CD4-positive, alpha-beta T cell treated with Interleukin-21 for 1 hour (primary cell): ENCODE measurements at regions not wholly inside any gene's neighbourhood (a gene's known extent, or its start where the extent isn't known, plus 50 kb on each side); places are given as distances from the start of the nearest gene placed in this dataset.

Source experiments
- DNase-seq: peaks from one replicate; pipeline ENCODE4 v3.0.0-alpha.2; 2020

- no peak for DNase-seq
These were observed 894.1 kb downstream of the SLC4A3 start for GRCh38 chr2:220521551-220521950.

GRCh38 chr2:220528180-220528675, 900.8 kb downstream of the SLC4A3 start:
- DNase-seq, result no peak

- DNase-seq, result no peak
These were observed 903.8 kb downstream of the SLC4A3 start for GRCh38 chr2:220531216-220531615.

DNA sequence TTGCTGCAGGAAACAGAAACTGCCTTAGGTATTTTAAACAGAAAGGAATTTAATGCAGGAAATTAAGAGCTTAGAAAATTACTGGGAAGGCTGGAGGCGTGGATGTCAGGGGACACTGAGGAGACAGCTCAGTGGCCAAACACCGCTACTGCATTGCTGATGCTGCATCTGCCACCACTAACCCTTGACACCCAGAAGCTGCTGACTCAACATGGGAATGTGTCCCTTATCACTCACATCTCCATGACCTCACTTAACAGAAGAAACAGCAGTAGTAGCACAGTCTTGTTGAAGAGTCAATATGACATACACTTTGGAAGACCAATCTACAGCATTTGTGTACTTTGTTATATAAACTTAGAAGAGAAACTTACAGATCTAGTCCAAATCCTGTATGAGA, 906.1 kb downstream of the SLC4A3 start:
- no peak for DNase-seq

- no peak for DNase-seq
These were observed 912.1 kb downstream of the SLC4A3 start for GRCh38 chr2:220539481-220539880.

DNA sequence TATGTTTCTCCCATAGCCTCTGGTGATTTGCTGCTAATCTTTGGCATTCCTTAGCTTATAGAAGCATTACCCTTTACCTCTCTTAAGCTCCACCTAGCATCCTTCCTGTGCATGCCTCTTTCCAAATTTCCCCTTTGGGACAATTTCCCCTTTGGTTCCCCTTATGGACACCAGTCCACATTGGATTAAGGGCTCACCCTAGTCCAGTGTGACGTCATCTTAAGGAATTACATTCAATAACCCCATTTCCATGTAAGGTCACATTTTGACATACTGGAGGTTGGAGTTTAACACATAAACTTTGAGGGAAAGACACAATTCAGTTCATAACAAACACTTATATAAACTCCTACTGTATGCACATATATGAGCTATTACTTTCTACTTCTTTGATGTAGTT, 916.6 kb downstream of the SLC4A3 start:
- no peak for DNase-seq

DNA sequence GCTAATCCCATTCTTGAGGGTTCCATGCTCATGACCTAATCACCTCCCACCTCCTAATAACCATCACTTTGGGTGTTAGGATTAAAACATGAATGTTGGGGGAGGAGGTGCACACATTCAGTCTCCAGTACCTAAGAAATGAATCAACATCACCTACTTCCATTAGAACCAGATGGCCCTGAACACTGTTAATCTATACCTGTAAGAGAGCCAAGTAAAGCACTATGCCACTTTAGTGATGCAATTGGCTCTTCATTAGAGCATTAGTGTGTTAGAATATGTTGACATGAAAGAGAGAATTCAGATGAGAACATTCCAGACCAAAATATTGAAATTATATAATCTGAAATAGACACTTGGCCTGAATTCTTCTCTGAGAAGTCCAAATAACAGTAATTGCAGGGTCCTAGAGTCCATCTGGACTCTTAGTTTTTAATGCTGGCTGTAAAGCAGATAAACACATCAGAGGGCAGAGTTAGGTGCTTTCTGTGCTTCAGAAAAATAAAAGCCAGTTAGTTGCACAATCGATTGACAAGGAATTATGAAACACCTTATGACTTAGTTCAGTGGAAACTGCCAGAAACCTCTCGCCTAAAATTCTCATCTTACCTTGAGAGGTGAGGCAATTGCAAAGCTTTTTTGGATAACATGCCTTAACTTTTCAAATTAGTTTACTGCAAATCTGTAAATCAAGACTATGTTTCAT, 923.7 kb downstream of the SLC4A3 start:
- DNase-seq, result no peak

DNA sequence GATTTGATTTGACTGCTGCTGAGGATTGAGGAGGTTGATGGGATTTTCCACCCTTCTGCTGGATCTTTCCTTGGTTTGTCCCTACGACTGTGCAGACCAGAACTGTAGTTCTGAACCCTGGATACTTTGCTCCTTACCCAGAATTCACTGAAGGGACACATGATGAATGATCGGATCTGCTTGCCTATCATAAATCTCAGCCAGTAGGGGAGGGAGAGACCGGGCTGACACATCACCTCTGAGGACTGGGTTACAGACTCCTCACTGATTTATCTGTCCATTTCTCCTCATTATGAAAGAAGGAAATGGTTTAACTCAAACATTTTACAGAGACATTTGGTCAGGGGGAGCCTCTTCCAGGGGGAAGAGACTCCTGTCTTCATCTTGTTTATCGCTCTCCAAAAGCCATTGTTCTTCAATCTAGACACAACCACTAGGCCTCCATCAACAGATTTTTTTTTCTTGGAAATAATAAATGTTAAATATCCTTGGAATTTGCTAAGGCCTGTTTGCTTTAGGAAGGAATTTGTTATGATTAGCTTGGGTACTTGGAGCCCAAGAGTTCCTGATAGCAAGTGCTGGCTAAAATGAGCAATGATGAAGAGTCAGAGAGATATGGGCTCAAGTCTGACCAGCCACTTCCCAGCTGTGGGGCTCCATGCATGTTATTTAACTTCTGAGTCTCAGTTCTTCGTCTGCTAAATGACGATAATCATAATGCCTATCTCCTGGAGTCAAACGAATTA, 925.5 kb downstream of the SLC4A3 start:
- DNase-seq, result no peak

DNA sequence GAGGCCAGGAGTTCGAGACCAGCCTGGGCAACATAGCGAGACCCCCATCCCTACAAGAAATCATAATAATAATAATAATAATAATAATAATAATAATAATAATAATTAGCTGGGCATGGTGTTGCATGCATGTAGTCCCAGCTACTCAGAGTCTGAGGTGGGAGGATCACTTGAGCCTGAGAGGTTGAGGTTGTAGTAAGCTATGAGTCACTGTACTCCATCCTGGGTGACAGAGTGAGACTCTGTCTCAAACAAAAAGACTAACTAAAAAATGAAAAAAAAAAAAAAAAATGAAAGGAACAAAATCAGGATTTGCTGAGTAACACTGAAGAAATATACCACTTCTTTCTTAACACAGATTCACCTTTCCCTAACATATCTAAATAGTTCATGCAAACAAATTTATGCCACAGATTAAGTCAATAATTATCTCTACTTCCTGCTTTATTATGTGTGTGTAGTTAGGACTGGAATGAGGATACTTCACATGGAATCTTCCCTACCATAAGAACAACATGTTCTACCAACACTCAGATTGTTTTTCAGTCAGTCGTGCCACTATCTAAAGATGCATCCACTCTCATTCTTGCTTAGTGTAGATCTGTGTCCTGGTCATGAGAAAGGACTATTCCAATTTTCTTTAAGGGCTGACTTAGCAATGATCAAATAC, 928.7 kb downstream of the SLC4A3 start:
- no peak for DNase-seq

GRCh38 chr2:220556658-220557057, 929.2 kb downstream of the SLC4A3 start:
- no peak for DNase-seq

DNA sequence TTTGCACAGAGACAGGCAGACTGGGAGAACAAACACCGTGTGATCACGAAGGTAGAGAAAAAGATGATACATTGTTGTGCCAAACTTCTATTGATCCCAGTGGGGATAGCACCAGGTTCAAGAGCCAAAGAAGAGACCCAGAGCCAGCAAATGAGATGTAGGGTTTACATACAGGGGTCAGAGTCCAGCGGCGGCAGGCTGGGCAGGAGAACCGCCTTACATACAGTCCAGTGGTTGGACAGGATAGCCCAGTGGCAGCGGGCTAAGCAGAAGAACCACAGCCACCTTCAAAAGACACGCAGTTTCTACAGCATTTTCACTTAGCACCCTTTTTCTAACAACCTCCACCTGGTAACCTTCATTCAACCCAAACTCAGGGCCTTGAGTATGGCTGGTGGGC, 932.8 kb downstream of the SLC4A3 start:
- DNase-seq, result no peak

DNA sequence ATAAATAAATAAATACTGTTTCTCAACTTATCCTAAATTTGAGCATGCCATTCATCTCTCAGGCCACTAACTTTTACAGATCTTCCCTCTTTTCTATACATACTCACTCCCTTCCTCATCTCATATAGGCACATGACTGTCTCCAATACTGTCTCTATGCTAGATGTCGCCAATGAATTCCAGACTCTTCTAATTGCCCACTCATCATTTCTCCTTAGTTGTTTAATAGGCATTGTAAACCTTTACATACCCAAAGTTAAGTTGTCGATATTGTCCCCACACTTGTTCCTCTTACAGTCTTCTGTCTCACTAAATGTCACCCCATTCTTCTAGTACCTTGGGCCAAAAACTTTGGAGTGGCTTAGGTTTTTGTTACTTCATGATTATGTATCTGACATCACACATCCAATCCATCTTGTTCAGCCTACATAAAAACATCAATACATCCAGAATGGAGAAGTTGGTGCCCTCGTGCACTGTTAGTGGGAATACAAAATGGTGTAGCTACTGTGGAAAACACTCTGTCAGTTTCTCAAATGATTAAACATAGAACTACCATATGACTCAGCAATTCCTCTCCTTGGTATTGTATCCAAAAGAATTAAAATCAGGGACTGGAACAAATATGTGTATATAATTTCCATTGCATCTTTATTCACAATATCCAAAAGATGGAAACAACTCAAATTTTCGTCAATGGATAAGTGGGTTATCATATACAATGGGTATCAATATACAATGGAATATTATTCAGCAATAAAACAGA, 935.1 kb downstream of the SLC4A3 start:
- no peak for DNase-seq

- DNase-seq, result no peak
These were observed 940.9 kb downstream of the SLC4A3 start for GRCh38 chr2:220568296-220568695.

DNA sequence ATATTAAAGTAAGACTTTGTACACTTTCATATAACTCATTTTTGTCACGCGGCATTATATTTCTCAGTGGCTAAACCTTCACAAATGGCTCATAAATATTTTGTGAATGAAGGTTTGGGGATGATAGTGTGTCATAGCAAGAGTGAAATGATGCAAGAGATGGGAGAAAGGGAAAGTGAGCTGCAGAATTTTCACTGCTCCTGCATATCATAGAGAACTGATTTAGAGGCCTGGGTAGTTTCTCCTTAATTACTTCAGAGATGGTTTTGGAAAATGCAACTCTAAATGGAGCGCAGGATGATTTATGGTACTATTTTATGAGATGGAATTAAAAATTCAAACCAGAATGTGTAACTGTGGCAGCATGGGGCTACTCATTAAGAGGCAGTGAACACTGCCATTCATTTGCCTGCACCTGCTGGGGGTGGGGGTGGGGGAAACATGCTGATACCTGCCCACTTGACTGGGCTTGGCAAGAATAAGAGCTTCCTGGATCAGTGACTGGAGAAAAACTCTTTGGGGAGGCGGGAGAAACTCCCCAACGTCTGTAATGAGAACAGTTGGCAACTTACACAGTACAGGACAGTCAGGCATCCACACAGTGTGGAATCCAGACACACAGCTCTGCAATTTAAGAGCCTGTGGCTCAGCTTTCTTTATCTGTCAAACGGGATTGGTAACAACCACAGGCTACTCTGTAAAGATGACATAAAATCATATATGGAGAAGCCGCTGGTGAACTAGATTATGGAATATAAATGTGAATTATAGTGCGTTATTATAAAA, 941.9 kb downstream of the SLC4A3 start:
- DNase-seq, result no peak

GRCh38 chr2:220572385-220572784, 945.0 kb downstream of the SLC4A3 start:
- no peak for DNase-seq

GRCh38 chr2:220574038-220574437, 946.6 kb downstream of the SLC4A3 start:
- no peak for DNase-seq

DNA sequence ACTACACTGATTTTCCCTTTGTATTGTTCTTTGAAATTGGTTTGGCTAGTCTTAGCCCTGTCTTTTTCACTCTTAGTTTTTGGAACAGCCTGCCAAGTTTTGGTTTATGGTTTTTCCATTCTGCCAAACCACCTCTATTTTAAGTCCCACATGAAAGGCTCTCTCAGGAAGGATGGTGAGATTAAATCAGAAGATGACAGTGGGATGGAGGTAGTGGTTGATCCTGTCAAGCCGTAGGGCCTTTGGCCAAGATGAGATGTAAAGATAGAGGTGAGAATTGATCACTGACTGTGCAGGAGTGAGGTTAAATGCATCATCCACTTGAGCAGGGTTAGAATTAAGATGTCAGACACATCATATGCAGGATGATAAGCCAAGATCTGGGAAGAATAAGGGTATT, 948.5 kb downstream of the SLC4A3 start:
- no peak for DNase-seq

DNA sequence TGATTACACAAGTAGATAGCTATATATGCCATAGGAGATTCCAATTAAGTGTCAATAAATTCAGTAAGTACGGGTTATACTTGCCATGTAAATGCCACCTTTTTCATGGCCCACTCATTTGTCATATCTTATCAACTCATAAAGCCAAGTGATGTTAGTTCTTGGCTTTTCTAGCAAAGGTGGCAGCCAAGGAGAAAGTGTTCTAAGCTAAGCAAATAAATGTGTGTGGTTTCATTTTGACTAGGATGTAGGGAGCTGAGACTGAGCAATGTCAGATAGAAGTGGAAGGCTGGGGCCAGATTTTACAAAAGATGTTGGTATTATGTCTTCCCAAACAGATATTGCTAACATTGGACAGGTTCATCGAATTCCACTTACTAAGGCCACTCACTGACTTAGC, 952.0 kb downstream of the SLC4A3 start:
- no peak for DNase-seq

- DNase-seq, result no peak
These were observed 952.7 kb downstream of the SLC4A3 start for GRCh38 chr2:220580113-220580512.

GRCh38 chr2:220583725-220584124, 956.3 kb downstream of the SLC4A3 start:
- no peak for DNase-seq

DNA sequence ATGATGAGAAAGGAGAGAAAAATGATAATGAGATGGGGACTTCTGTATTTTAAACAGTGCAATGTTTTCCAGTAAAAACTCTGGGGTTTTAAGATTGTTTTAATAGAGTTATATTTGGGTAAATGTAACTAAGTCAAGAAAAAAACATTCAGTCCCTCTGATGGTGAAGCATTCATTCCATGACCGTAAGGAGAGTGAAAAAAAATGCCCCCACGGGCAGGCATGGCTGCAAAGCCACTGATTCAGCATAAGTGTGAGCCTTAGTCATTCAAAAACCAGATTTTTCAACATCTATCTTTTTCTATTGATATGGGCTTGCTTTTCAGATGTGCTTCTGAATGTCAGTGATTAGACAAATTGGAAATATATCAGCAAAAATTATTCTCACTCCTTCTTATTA, 957.8 kb downstream of the SLC4A3 start:
- DNase-seq, result no peak

DNA sequence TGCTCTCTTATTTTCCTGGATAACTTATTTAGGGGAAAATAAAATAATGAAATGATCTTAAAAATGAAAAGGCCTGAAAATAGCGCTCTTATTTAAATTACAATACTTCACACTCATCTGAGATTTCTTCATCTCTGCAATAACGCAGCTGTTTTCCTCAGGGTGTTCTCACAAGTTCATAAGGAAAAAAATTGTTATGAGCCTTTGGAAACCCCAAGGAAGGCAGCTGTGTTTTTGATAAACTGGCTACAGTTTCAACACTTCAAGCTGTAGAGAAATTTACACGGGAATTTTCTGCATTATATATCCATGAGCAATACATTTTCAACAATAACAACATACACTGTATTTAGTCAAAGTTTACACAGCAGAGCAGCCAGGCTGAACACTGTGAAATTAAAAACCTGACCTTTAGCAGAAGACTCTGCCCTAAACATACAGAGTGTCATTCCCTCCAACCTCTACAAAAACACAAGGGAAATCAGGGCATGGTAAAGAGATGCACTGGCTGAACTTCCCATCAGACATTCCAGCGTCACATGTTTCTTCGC, 959.6 kb downstream of the SLC4A3 start:
- no peak for DNase-seq
